NCI-H2227 treated with DMSO at 0.1 percent for 48 hours (cell line): ENCODE measurements at regions not wholly inside any gene's neighbourhood (a gene's known extent, or its start where the extent isn't known, plus 50 kb on each side); places are given as distances from the start of the nearest gene placed in this dataset.
"Not testable (repeated sequence)": the region's sequence is repeated elsewhere in the genome, so short reads cannot be mapped to it uniquely, and the experiment has no call there.

Source experiments
- DNase-seq: peaks from one replicate; lab custom pipeline; 2025; lab: John Stamatoyannopoulos, UW

GRCh38 chr12:53870117-53870516 lies 68.5 kb upstream of the HOXC13 start:
- no peak for DNase-seq

- no peak for DNase-seq
Observed at GRCh38 chr12:53871367-53871766, 67.3 kb upstream of the HOXC13 start.

- DNase-seq, result no peak
Observed at GRCh38 chr12:53872367-53872766, 66.3 kb upstream of the HOXC13 start.

- not testable (repeated sequence) for DNase-seq
Observed at GRCh38 chr12:53877961-53878360, 60.7 kb upstream of the HOXC13 start.

- DNase-seq, result no peak
Observed at GRCh38 chr12:53887006-53887405, 51.6 kb upstream of the HOXC13 start.

DNA sequence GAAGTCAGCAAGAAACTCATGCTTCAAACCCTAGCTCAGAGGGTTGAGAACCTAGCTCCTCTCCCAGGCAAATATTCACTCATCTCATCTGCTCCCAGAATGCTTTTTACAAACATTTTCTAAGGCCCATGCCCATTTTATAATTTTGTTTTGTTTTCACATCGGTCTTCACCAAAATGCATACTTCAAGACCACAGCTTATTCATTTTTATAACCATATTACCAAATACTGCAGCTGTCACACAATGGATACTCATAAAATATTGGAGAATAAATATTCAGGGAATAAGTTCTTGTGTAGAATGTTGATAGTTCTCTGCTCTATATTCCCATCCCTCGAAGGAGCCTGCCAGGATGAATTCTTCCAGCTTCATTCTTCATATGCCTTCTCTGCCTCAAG lies 50.8 kb upstream of the HOXC13 start:
- no peak for DNase-seq
